Uterus (tissue), 2 donors: ENCODE measurements at regions not wholly inside any gene's neighbourhood (a gene's known extent, or its start where the extent isn't known, plus 50 kb on each side); places are given as distances from the start of the nearest gene placed in this dataset.

Experiments used
- CTCF ChIP-seq, 4 experiments: fragments of 200-600 bp in 2 of 4; fragments of 450-650 bp in 2 of 4; sonication (generic) in 2 of 4; IDR thresholded peaks; one replicate each; pipeline ENCODE4 v1.5.1; 2016 to 2019; ENCODE audit warnings: antibody characterized with exemption in 4 of 4, mild to moderate bottlenecking in 2 of 4, moderate library complexity in 1 of 4
- POLR2A ChIP-seq, 2 donors: fragments of 450-650 bp; IDR thresholded peaks; one replicate each; pipeline ENCODE4 v1.6.1; 2016; ENCODE audit warnings: antibody characterized with exemption in 2 of 2, mild to moderate bottlenecking in 1 of 2, moderate library complexity in 1 of 2

GRCh38 chr5:4511996-4512656 is 628.0 kb upstream of the ADAMTS16 start:
- TF ChIP-seq CTCF (IDR thresholded peaks at IDR 0.05) (peak in 1 of 4 experiments; percentile 36), POLR2A (IDR thresholded peaks at IDR 0.05) (no peak)
